CD14-positive monocyte (primary cell): ENCODE measurements at regions not wholly inside any gene's neighbourhood (a gene's known extent, or its start where the extent isn't known, plus 50 kb on each side); places are given as distances from the start of the nearest gene placed in this dataset.
"Not testable (repeated sequence)": the region's sequence is repeated elsewhere in the genome, so short reads cannot be mapped to it uniquely, and the experiment has no call there.

ENCODE experiments used
- DNase-seq, 3 donors: peaks; one replicate each; pipeline ENCODE4 v3.0.0-alpha.2; 2011 to 2022
- H2AFZ ChIP-seq: 2 replicates; pipeline ENCODE4 v1.6.0; 2012; ENCODE audit warnings: mild to moderate bottlenecking, low read depth, low read length, inconsistent platforms; ENCODE audit not compliant: insufficient read depth, poor library complexity, severe bottlenecking
- H3K27ac ChIP-seq, 2 donors: 1 replicate in 1 of 2; 2 replicates in 1 of 2; pipeline ENCODE4 v1.5.1; 2012 to 2013; ENCODE audit warnings: low read length in 2 of 2, control low read depth in 1 of 2, inconsistent platforms in 1 of 2, low read depth in 1 of 2, mild to moderate bottlenecking in 1 of 2
- H3K27me3 ChIP-seq, 2 donors: one replicate each; pipeline versions ENCODE4 v1.6.0 to v1.6.1; 2011 to 2013; ENCODE audit warnings: low read length in 2 of 2; ENCODE audit not compliant: control insufficient read depth in 2 of 2, insufficient read depth in 2 of 2
- H3K36me3 ChIP-seq, 2 donors: replicated peaks in 1 of 2; 1 replicate in 1 of 2; 2 replicates in 1 of 2; pipeline versions ENCODE4 v1.5.1 to v1.6.1; 2012 to 2013; ENCODE audit warnings: low read length in 2 of 2, control low read depth in 1 of 2, inconsistent platforms in 1 of 2, mild to moderate bottlenecking in 1 of 2; ENCODE audit not compliant: insufficient read depth in 2 of 2, control insufficient read depth in 1 of 2
- H3K4me1 ChIP-seq, 2 donors: 1 replicate in 1 of 2; 2 replicates in 1 of 2; pipeline versions ENCODE4 v1.5.1 to v1.6.1; 2012 to 2013; ENCODE audit warnings: low read length in 2 of 2, control low read depth in 1 of 2, inconsistent platforms in 1 of 2, mild to moderate bottlenecking in 1 of 2, moderate library complexity in 1 of 2; ENCODE audit not compliant: insufficient read depth in 2 of 2, control insufficient read depth in 1 of 2
- H3K4me2 ChIP-seq: replicated peaks from 2 replicates; pipeline ENCODE3; 2012; ENCODE audit warnings: low read length, moderate library complexity, mild to moderate bottlenecking; ENCODE audit not compliant: poor library complexity, severe bottlenecking; ENCODE audit errors: extremely low read depth
- H3K4me3 ChIP-seq, 3 experiments: fragments of 200-600 bp in 1 of 3; sonication (generic) in 1 of 3; replicated peaks in 1 of 3; 1 replicate in 2 of 3; 2 replicates in 1 of 3; pipeline ENCODE4 v1.5.1; 2011 to 2013; ENCODE audit warnings: low read length in 3 of 3, mild to moderate bottlenecking in 3 of 3, control low read depth in 2 of 3, low read depth in 2 of 3, inconsistent platforms in 1 of 3, moderate library complexity in 1 of 3
- H3K79me2 ChIP-seq: 2 replicates; pipeline ENCODE4 v1.6.0; 2012; ENCODE audit warnings: mild to moderate bottlenecking, control low read depth, inconsistent platforms, low read length, moderate library complexity; ENCODE audit not compliant: insufficient read depth
- H3K9ac ChIP-seq: 2 replicates; pipeline ENCODE4 v1.6.0; 2017; ENCODE audit warnings: low read length, mild to moderate bottlenecking; ENCODE audit not compliant: insufficient read depth, poor library complexity, severe bottlenecking
- H3K9me3 ChIP-seq, 2 donors: replicated peaks in 1 of 2; 1 replicate in 1 of 2; 2 replicates in 1 of 2; pipeline versions ENCODE4 v1.5.1 to v1.6.1; 2012 to 2013; ENCODE audit warnings: low read length in 2 of 2, control low read depth in 1 of 2; ENCODE audit not compliant: control insufficient read depth in 1 of 2, insufficient read depth in 1 of 2
- H4K20me1 ChIP-seq: 2 replicates; pipeline ENCODE4 v1.6.0; 2012; ENCODE audit warnings: mild to moderate bottlenecking, low read length, control low read depth, moderate library complexity; ENCODE audit not compliant: insufficient read depth
- H3K27ac Mint-ChIP-seq, 7 donors: one replicate each; pipeline ENCODE4 v1.8.0; 2020; ENCODE audit warnings: mild to moderate bottlenecking in 7 of 7, mixed read lengths in 7 of 7, moderate library complexity in 6 of 7, inconsistent platforms in 2 of 7
- H3K27me3 Mint-ChIP-seq, 3 donors: one replicate each; pipeline ENCODE4 v1.8.0; 2021 to 2022; ENCODE audit warnings: low read depth in 3 of 3, mild to moderate bottlenecking in 3 of 3, mixed read lengths in 3 of 3, moderate library complexity in 3 of 3, inconsistent platforms in 1 of 3
- H3K36me3 Mint-ChIP-seq, 2 donors: one replicate each; pipeline ENCODE4 v1.8.0; 2020; ENCODE audit warnings: mixed read lengths in 2 of 2, inconsistent platforms in 1 of 2, mild to moderate bottlenecking in 1 of 2
- H3K4me1 Mint-ChIP-seq: one replicate; pipeline ENCODE4 v1.8.0; 2020; ENCODE audit warnings: mild to moderate bottlenecking, mixed read lengths
- H3K4me3 Mint-ChIP-seq, 2 donors: one replicate each; pipeline ENCODE4 v1.8.0; 2020; ENCODE audit warnings: mild to moderate bottlenecking in 2 of 2, mixed read lengths in 2 of 2, moderate library complexity in 1 of 2
- H3K9me3 Mint-ChIP-seq, 7 donors: one replicate each; pipeline ENCODE4 v1.8.0; 2020 to 2022; ENCODE audit warnings: mixed read lengths in 7 of 7, mild to moderate bottlenecking in 6 of 7, moderate library complexity in 6 of 7, inconsistent platforms in 2 of 7
- WGBS: methylation state at CpG from one replicate; pipeline ENCODE4 v1.1.5; 2013; ENCODE audit warnings: missing lambda C conversion rate; ENCODE audit not compliant: insufficient coverage; 5-methylcytosine and 5-hydroxymethylcytosine counted together
- intact Hi-C, 2 donors: fragments of 100-400 bp; cut with micrococcal nuclease; formaldehyde crosslinking; loops; one replicate each; pipeline versions ENCODE4 v1.15.0 to v1.15.1; 2023

DNA sequence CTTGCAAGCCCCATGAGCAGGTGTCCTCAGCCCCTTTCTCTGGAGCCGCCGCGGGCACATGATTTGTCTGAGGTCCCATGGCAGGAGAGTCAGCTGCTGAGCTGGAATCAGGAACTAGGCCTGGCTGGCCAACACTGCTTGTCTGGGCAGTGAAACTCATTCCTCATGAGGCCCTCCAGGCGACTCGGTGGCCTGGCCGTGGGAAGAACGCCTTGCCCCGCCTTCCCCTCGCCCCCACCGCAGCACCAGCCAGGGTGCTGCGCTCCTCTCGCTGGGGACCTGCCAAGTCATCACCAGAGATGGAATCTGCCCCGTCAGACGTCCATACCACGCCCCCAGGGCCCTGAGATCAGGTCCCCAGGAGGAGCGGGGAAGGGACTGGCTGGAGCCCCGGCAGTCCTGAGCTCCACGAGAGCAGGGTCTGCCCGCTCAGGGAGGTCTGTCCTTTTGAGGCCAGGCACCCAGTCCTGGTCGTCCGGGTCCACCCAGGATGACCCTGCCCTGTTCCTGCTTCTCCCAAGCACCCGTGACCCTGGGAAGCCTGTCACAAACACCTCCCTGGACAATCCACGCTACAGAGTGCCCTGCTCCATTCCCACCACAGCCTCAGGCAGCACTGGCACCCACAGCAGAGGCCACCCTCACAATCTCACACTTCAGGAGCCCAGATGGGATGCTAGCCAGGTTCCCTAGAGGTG is 5414.5 kb upstream of the TPTE start:
- H3K4me1 Mint-ChIP-seq, H3K4me2 ChIP-seq, DNase-seq, H3K36me3 Mint-ChIP-seq, H2AFZ ChIP-seq, H4K20me1 ChIP-seq, H3K79me2 ChIP-seq, H3K27me3 Mint-ChIP-seq, H3K4me3 ChIP-seq, intact Hi-C loops, H3K36me3 ChIP-seq, H3K9me3 ChIP-seq, H3K9ac ChIP-seq, H3K4me3 Mint-ChIP-seq, H3K27me3 ChIP-seq, H3K9me3 Mint-ChIP-seq: not testable (repeated sequence)
- Histone ChIP-seq H3K4me1 (peaks cover 5 to 12% of the 10 kb centered on the region in 2 donors), H3K27ac (peak overlapping the region in 1 of 2 donors; percentile 72)
- no CpG with 5 or more reads among the region's 23 CpGs for WGBS
- H3K27ac Mint-ChIP-seq, result peak overlapping the region; percentile 93 to 95 (median 95)

DNA sequence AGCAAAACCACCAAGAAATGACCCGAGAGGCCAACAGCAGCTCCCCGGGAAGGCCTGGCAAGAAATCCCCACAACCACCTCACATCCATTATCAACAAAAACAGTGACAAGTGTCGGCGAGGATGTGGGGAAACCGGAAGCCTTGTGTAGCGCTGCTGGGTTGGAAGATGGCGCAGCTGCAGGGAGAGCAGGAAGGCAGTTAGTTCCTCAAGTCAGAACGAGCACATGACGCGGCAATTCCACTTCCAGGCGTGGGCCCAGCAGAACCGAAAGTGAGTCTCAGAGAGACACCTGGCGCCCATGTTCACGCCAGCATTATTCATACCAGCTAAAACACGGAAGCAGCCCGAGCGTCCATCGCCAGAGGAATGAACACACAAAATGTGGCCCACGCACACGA is 5413.7 kb upstream of the TPTE start:
- WGBS, result no CpG with 5 or more reads among the region's 20 CpGs
- H3K4me2 ChIP-seq, result not testable (repeated sequence)

DNA sequence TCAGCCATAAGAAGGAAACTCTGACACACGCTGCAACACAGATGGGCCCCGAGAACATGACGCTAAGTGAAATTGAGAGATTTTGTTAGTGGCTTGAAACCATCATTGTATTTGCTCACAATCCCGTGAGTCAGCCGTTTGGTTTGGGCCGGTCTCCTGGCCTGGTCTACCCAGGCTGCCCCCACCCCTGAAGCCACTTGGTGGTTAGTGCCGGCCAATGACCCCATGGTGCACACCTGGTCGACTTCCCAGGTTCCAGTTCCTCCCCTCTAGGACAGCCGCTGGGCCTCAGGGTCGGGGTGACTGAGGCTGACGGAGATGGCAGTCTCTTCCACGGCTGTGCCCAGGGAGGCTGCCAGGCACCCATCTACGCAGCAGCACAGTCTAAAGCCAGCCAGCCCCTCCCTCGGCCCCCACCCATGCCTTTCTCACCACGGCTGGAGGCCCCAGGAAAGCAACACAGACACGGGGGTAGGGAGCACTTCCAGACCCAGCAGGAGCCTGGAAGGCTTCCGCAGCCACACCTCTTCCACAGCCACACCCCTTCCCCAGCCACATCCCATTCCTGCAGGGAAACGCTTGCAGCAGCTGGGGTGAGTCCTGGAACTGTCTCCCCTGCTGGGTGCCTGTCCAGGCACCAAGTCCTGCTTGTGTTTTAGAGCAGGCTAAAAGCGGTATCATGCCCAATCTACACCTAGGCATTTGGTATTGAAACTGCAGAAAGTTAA is 5413.2 kb upstream of the TPTE start:
- H3K4me3 Mint-ChIP-seq, H3K36me3 Mint-ChIP-seq, H3K27ac ChIP-seq, H3K4me3 ChIP-seq, H3K9ac ChIP-seq, H4K20me1 ChIP-seq, H2AFZ ChIP-seq, H3K4me1 Mint-ChIP-seq, H3K4me2 ChIP-seq, H3K27me3 Mint-ChIP-seq, intact Hi-C loops, H3K79me2 ChIP-seq, H3K36me3 ChIP-seq, H3K27ac Mint-ChIP-seq, H3K9me3 Mint-ChIP-seq, DNase-seq, H3K27me3 ChIP-seq, H3K9me3 ChIP-seq: not testable (repeated sequence)
- WGBS, result no CpG with 5 or more reads among the region's 19 CpGs
- H3K4me1 ChIP-seq, result peaks cover 5 to 12% of the 10 kb centered on the region in 2 donors

More for the DNA sequence above, 5413.7 kb upstream of the TPTE start:
- H3K4me1 ChIP-seq, result peaks cover 5 to 12% of the 10 kb centered on the region in 2 donors
- H3K4me1 Mint-ChIP-seq, intact Hi-C loops, H3K9me3 Mint-ChIP-seq, H3K36me3 Mint-ChIP-seq, H3K9ac ChIP-seq, H3K27me3 ChIP-seq, H3K27me3 Mint-ChIP-seq, DNase-seq, H3K27ac ChIP-seq, H3K4me3 Mint-ChIP-seq, H3K4me3 ChIP-seq, H3K79me2 ChIP-seq, H3K9me3 ChIP-seq, H3K36me3 ChIP-seq, H4K20me1 ChIP-seq, H2AFZ ChIP-seq: not testable (repeated sequence)
- H3K27ac Mint-ChIP-seq, result peak overlapping the region in 1 of 7 donors; percentile 95

DNA sequence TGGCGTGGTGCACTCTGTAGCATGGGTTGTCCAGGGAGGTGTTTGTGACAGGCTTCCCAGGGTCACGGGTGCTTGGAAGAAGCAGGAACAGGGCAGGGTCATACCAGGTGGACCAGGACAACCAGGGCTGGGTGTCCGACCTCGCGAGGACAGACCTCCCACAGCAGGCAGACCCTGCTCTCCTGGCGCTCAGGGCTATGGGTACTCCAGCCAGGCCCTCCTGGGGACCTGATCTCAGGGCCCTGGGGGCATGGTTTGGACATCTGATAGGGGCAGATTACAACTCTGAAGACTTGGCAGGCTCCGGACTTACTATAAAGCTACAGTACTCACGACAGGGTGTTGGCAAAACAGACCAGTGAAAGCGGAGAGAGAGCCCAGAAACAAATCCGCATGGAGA is 5410.2 kb upstream of the TPTE start:
- DNase-seq, H3K4me2 ChIP-seq, H3K9ac ChIP-seq, H3K4me1 Mint-ChIP-seq, H2AFZ ChIP-seq, H3K27ac ChIP-seq, H3K9me3 ChIP-seq, H3K4me3 ChIP-seq, H3K36me3 Mint-ChIP-seq, H3K9me3 Mint-ChIP-seq, H3K27me3 Mint-ChIP-seq, H3K36me3 ChIP-seq, H3K27ac Mint-ChIP-seq, H3K4me3 Mint-ChIP-seq, intact Hi-C loops, H3K27me3 ChIP-seq, H3K79me2 ChIP-seq, H4K20me1 ChIP-seq: not testable (repeated sequence)
- H3K4me1 ChIP-seq, result peaks cover 6 to 13% of the 10 kb centered on the region in 2 donors
- no CpG with 5 or more reads among the region's 10 CpGs for WGBS
